Endothelial cell of umbilical vein (primary cell): ENCODE measurements at regions not wholly inside any gene's neighbourhood (a gene's known extent, or its start where the extent isn't known, plus 50 kb on each side); places are given as distances from the start of the nearest gene placed in this dataset.

Experiments used
- BruUV-seq: library from RNA; stranded (reverse); fragments of 400-500 nt; replicated peaks from 2 replicates; lab custom pipeline; 2021; lab: Mats Ljungman, UMichigan
- CTCF ChIA-PET: fragments of 300-600, 350-600 bp; sonication (Branson Sonifier 250); formaldehyde crosslinking; loops from one replicate; lab custom pipeline; 2021; ENCODE audit warnings: antibody characterized with exemption, inconsistent platforms; lab: Charles Lee
- POLR2A ChIA-PET: fragments of 300-600, 350-600 bp; sonication (Branson Sonifier 250); formaldehyde crosslinking; loops from one replicate; lab custom pipeline; 2021; ENCODE audit warnings: antibody characterized with exemption, inconsistent platforms; lab: Charles Lee
- DNase-seq: peaks from one replicate; pipeline ENCODE4 v3.0.0-alpha.2; 2011; ENCODE audit warnings: low read depth, low spot score
- FAIRE-seq: peaks from 2 replicates; lab custom pipeline; 2011; peaks lifted over from hg19 to GRCh38; lab: Jason Lieb, UNC
- H2AFZ ChIP-seq: 2 replicates; pipeline ENCODE4 v1.6.0; 2012; ENCODE audit warnings: low read depth, low read length, control low read depth, inconsistent platforms
- H3K27ac ChIP-seq: 2 replicates; pipeline ENCODE4 v1.5.1; 2011; ENCODE audit warnings: low read depth, mild to moderate bottlenecking, control low read depth, low read length, moderate library complexity; ENCODE audit not compliant: insufficient read depth
- H3K27me3 ChIP-seq, 2 experiments: 2 replicates each; pipeline versions ENCODE4 v1.6.0 to v1.6.1; 2011; ENCODE audit warnings: low read length in 2 of 2, mixed read lengths in 1 of 2; ENCODE audit not compliant: control insufficient read depth in 2 of 2, insufficient read depth in 2 of 2
- H3K36me3 ChIP-seq, 2 experiments: 2 replicates in 1 of 2; 3 replicates in 1 of 2; pipeline ENCODE4 v1.5.1; 2011; ENCODE audit warnings: low read length in 2 of 2, mild to moderate bottlenecking in 1 of 2, moderate library complexity in 1 of 2; ENCODE audit not compliant: control insufficient read depth in 2 of 2, insufficient read depth in 2 of 2; ENCODE audit errors: extremely low read depth in 1 of 2
- H3K4me1 ChIP-seq: 3 replicates; pipeline ENCODE4 v1.5.1; 2011; ENCODE audit warnings: mild to moderate bottlenecking, low read length; ENCODE audit not compliant: control insufficient read depth, insufficient read depth; ENCODE audit errors: extremely low read depth
- H3K4me2 ChIP-seq: 2 replicates; pipeline ENCODE4 v1.6.1; 2011; ENCODE audit warnings: low read length, control low read depth, mixed read lengths; ENCODE audit not compliant: insufficient read depth
- H3K4me3 ChIP-seq, 3 experiments: fragments of 200-600 bp in 1 of 3; sonication (generic), shearing (Covaris generic) in 1 of 3; replicated peaks in 1 of 3; 2 replicates each; pipeline ENCODE4 v1.5.1; 2011 to 2016; ENCODE audit warnings: control low read depth in 3 of 3, low read length in 3 of 3, mild to moderate bottlenecking in 2 of 3, inconsistent platforms in 1 of 3, low read depth in 1 of 3, moderate library complexity in 1 of 3; ENCODE audit not compliant: insufficient read depth in 1 of 3
- H3K79me2 ChIP-seq: 2 replicates; pipeline ENCODE4 v1.6.0; 2012; ENCODE audit warnings: low read length, inconsistent platforms; ENCODE audit not compliant: control insufficient read depth, insufficient read depth
- H3K9ac ChIP-seq: replicated peaks from 2 replicates; pipeline ENCODE3; 2011; ENCODE audit warnings: low read length, control low read depth; ENCODE audit not compliant: insufficient read depth; ENCODE audit errors: extremely low read depth
- H3K9me1 ChIP-seq: replicated peaks from 3 replicates; pipeline ENCODE4 v1.6.0; 2011; ENCODE audit warnings: mild to moderate bottlenecking, low read length; ENCODE audit not compliant: control insufficient read depth, insufficient read depth; ENCODE audit errors: extremely low read depth
- H3K9me3 ChIP-seq: replicated peaks from 2 replicates; pipeline ENCODE4 v1.5.1; 2012; ENCODE audit warnings: low read length, inconsistent platforms; ENCODE audit not compliant: control insufficient read depth, insufficient read depth
- H4K20me1 ChIP-seq: replicated peaks from 2 replicates; pipeline ENCODE3; 2011; ENCODE audit warnings: mild to moderate bottlenecking, low read length; ENCODE audit not compliant: control insufficient read depth, insufficient read depth; ENCODE audit errors: extremely low read depth
- EZH2 ChIP-seq: IDR thresholded peaks from 2 replicates; pipeline ENCODE4 v1.6.1; 2012; ENCODE audit warnings: borderline replicate concordance, low read depth, mild to moderate bottlenecking, moderate library complexity, low read length, inconsistent platforms; ENCODE audit not compliant: severe bottlenecking
- FOS ChIP-seq: IDR thresholded peaks from 2 replicates; pipeline ENCODE4 v1.6.1; 2011; ENCODE audit warnings: mild to moderate bottlenecking, low read length, moderate library complexity, borderline replicate concordance; ENCODE audit not compliant: insufficient read depth
- GATA2 ChIP-seq: IDR thresholded peaks from 2 replicates; pipeline ENCODE4 v1.7.0; 2011; ENCODE audit warnings: low read depth, mild to moderate bottlenecking, moderate library complexity, mixed read lengths, low read length; ENCODE audit not compliant: insufficient read length, insufficient read depth
- JUN ChIP-seq: IDR thresholded peaks from 2 replicates; pipeline ENCODE4 v1.6.1; 2011; ENCODE audit warnings: borderline replicate concordance, low read depth; ENCODE audit not compliant: insufficient read length, insufficient read depth
- MYC ChIP-seq: IDR thresholded peaks from one replicate; pipeline ENCODE4 v1.6.1; 2011; ENCODE audit warnings: mild to moderate bottlenecking, low read depth, low read length
- POLR2A ChIP-seq: IDR thresholded peaks from 2 replicates; pipeline ENCODE4 v1.6.1; 2012; ENCODE audit warnings: low read depth, mild to moderate bottlenecking, control low read depth, low read length
- POLR2AphosphoS5 ChIP-seq: IDR thresholded peaks from 2 replicates; pipeline ENCODE4 v1.6.1; 2012; ENCODE audit warnings: low read depth, mild to moderate bottlenecking, control low read depth, low read length, moderate library complexity; ENCODE audit not compliant: insufficient read depth
- dilution Hi-C: fragments of 300-500 bp; cut with MboI; formaldehyde crosslinking; loops from one replicate; pipeline ENCODE4 v1.15.0; 2019; ENCODE audit warnings: low sequenced_read_pairs; ENCODE audit not compliant: extremely low pct_ligation_motif_present
- intact Hi-C: fragments of 100-400 bp; cut with micrococcal nuclease; formaldehyde crosslinking; loops from one replicate; pipeline ENCODE4 v1.10.0; 2022
- TF ChIP-seq, protein P1 (sequence below): IDR thresholded peaks from 2 replicates; pipeline ENCODE4 v1.6.1; 2011; ENCODE audit not compliant: insufficient read depth, insufficient read length
- TF ChIP-seq, protein P2 (sequence below), 2 donors: IDR thresholded peaks; 1 replicate in 1 of 2; 2 replicates in 1 of 2; pipeline ENCODE4 v1.5.1; 2011; ENCODE audit warnings: low read length in 2 of 2, mild to moderate bottlenecking in 2 of 2, moderate library complexity in 2 of 2, control low read depth in 1 of 2, inconsistent platforms in 1 of 2, low read depth in 1 of 2; ENCODE audit not compliant: insufficient read depth in 1 of 2; ENCODE audit errors: extremely low read depth in 1 of 2

- CTCF ChIA-PET, result no interaction called here
- Histone ChIP-seq H3K9ac (no peak overlapping the region), H3K9me1 (no peaks in the 10 kb centered on the region), H3K27ac (no peak overlapping the region), H3K9me3 (peaks cover 4% of the 10 kb centered on the region), H3K79me2 (no peaks in the 10 kb centered on the region), H3K36me3 (no peaks in the 10 kb centered on the region), H3K4me2 (no peak overlapping the region), H4K20me1 (no peaks in the 10 kb centered on the region), H3K4me1 (no peaks in the 10 kb centered on the region), H3K27me3 (no peaks in the 10 kb centered on the region), H3K4me3 (no peak overlapping the region), H2AFZ (no peak overlapping the region)
- no peak for TF ChIP-seq GATA2
- no peak for TF ChIP-seq MYC
- TF ChIP-seq POLR2AphosphoS5, result no peak
- TF ChIP-seq EZH2, result no peak
- no peak for TF ChIP-seq JUN
- TF ChIP-seq, protein P1, sequence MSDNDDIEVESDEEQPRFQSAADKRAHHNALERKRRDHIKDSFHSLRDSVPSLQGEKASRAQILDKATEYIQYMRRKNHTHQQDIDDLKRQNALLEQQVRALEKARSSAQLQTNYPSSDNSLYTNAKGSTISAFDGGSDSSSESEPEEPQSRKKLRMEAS, result no peak
- TF ChIP-seq FOS, result no peak
- TF ChIP-seq POLR2A, result no peak
- TF ChIP-seq, protein P2, sequence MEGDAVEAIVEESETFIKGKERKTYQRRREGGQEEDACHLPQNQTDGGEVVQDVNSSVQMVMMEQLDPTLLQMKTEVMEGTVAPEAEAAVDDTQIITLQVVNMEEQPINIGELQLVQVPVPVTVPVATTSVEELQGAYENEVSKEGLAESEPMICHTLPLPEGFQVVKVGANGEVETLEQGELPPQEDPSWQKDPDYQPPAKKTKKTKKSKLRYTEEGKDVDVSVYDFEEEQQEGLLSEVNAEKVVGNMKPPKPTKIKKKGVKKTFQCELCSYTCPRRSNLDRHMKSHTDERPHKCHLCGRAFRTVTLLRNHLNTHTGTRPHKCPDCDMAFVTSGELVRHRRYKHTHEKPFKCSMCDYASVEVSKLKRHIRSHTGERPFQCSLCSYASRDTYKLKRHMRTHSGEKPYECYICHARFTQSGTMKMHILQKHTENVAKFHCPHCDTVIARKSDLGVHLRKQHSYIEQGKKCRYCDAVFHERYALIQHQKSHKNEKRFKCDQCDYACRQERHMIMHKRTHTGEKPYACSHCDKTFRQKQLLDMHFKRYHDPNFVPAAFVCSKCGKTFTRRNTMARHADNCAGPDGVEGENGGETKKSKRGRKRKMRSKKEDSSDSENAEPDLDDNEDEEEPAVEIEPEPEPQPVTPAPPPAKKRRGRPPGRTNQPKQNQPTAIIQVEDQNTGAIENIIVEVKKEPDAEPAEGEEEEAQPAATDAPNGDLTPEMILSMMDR (IDR thresholded peaks at IDR 0.05; ENCODE audit: extremely low read depth in 1 of 2, insufficient read depth in 1 of 2, low read depth in 1 of 2, low read length in 2 of 2), result no peak
- BruUV-seq, result no TSS peak
- POLR2A ChIA-PET, result no interaction called here
- intact Hi-C loops (no loop called here), dilution Hi-C loops (no loop called here)
- DNase-seq (no peak), FAIRE-seq (no peak)
Observed at GRCh38 chr22:47465809-47466208, 703.4 kb downstream of the TBC1D22A start.
